Esophagus muscularis mucosa (tissue), 4 donors: ENCODE measurements at regions not wholly inside any gene's neighbourhood (a gene's known extent, or its start where the extent isn't known, plus 50 kb on each side); places are given as distances from the start of the nearest gene placed in this dataset.
A peak's percentile ranks its signal among the peaks of the same experiment; 100 is the strongest.

Experiments
- DNase-seq: peaks from one replicate; pipeline ENCODE4 v3.0.0-alpha.2; 2017; ENCODE audit errors: extremely low spot score
- H3K27ac ChIP-seq, 4 donors: fragments of 200-600 bp; sonication (generic); replicated peaks in 1 of 4; 1 replicate in 3 of 4; 2 replicates in 1 of 4; pipeline ENCODE4 v1.5.1; 2016 to 2019; ENCODE audit warnings: mild to moderate bottlenecking in 1 of 4
- H3K27me3 ChIP-seq, 4 donors: fragments of 200-600 bp; sonication (generic); one replicate each; pipeline versions ENCODE4 v1.5.1 to v1.6.0; 2016 to 2019
- H3K36me3 ChIP-seq, 4 donors: fragments of 200-600 bp; sonication (generic); one replicate each; pipeline ENCODE4 v1.5.1; 2016 to 2019
- H3K4me1 ChIP-seq, 4 donors: fragments of 200-600 bp; sonication (generic); one replicate each; pipeline ENCODE4 v1.5.1; 2016 to 2019
- H3K4me3 ChIP-seq, 4 donors: fragments of 200-600 bp; sonication (generic); 1 replicate in 2 of 4; 2 replicates in 2 of 4; pipeline ENCODE4 v1.5.1; 2016 to 2019; ENCODE audit warnings: mild to moderate bottlenecking in 4 of 4, moderate library complexity in 1 of 4
- H3K9me3 ChIP-seq, 4 donors: fragments of 200-600 bp; sonication (generic); 1 replicate in 3 of 4; 2 replicates in 1 of 4; pipeline ENCODE4 v1.5.1; 2016 to 2019
- CTCF ChIP-seq, 3 experiments: fragments of 200-600 bp in 2 of 3; fragments of 450-650 bp in 1 of 3; sonication (generic) in 2 of 3; IDR thresholded peaks; one replicate each; pipeline ENCODE4 v1.5.1; 2017 to 2019; ENCODE audit warnings: antibody characterized with exemption in 3 of 3, mild to moderate bottlenecking in 2 of 3, moderate library complexity in 1 of 3
- EP300 ChIP-seq: sonication (generic); formaldehyde crosslinking; IDR thresholded peaks from one replicate; pipeline ENCODE4 v1.6.1; 2017; ENCODE audit warnings: antibody characterized with exemption
- POLR2A ChIP-seq: fragments of 450-650 bp; IDR thresholded peaks from one replicate; pipeline ENCODE4 v1.6.1; 2017; ENCODE audit warnings: antibody characterized with exemption, moderate library complexity, mild to moderate bottlenecking, low read depth
- POLR2AphosphoS5 ChIP-seq, 2 donors: sonication (generic); formaldehyde crosslinking; IDR thresholded peaks; one replicate each; pipeline ENCODE4 v1.6.1; 2017; ENCODE audit warnings: antibody characterized with exemption in 2 of 2
- WGBS: methylation state at CpG from one replicate; pipeline ENCODE4 v1.1.5; 2018; 5-methylcytosine and 5-hydroxymethylcytosine counted together
- intact Hi-C: fragments of 100-400 bp; cut with DNase I; formaldehyde crosslinking; loops from one replicate; pipeline ENCODE4 v1.15.1; 2023

GRCh38 chr2:157935378-157935906 lies 59.3 kb upstream of the ACVR1 start:
- H3K4me1 ChIP-seq: no peaks in the 10 kb centered on the region
- 59% methylated on average over 2 of the region's 2 CpGs for WGBS
- TF ChIP-seq POLR2A (no peak), POLR2AphosphoS5 (IDR thresholded peaks at IDR 0.05) (no peak), CTCF (IDR thresholded peaks at IDR 0.05) (no peak), EP300 (no peak)
- H3K27ac ChIP-seq: no peak overlapping the region
- H3K9me3 ChIP-seq: no peaks in the 10 kb centered on the region
- no peak for DNase-seq
- H3K4me3 ChIP-seq: no peak overlapping the region
- no peaks in the 10 kb centered on the region for H3K36me3 ChIP-seq
- no peaks in the 10 kb centered on the region for H3K27me3 ChIP-seq
- intact Hi-C loops: no loop called here

- no peaks in the 10 kb centered on the region for H3K36me3 ChIP-seq
- WGBS: 73% methylated on average over 3 of the region's 3 CpGs
- DNase-seq: no peak
- TF ChIP-seq POLR2AphosphoS5 (IDR thresholded peaks at IDR 0.05): no peak
- no peak for TF ChIP-seq POLR2A
- TF ChIP-seq CTCF (IDR thresholded peaks at IDR 0.05): no peak
- no peak for TF ChIP-seq EP300
- intact Hi-C loops: no loop called here
- H3K27ac ChIP-seq: no peak overlapping the region
- H3K4me1 ChIP-seq: no peaks in the 10 kb centered on the region
- no peaks in the 10 kb centered on the region for H3K27me3 ChIP-seq
- no peaks in the 10 kb centered on the region for H3K9me3 ChIP-seq
- H3K4me3 ChIP-seq: no peak overlapping the region
These were observed 58.7 kb upstream of the ACVR1 start for GRCh38 chr2:157934684-157935377.

GRCh38 chr2:157933160-157933920 lies 57.2 kb upstream of the ACVR1 start:
- Histone ChIP-seq H3K4me1 (no peaks in the 10 kb centered on the region), H3K36me3 (no peaks in the 10 kb centered on the region), H3K27me3 (no peaks in the 10 kb centered on the region), H3K27ac (no peak overlapping the region), H3K4me3 (no peak overlapping the region), H3K9me3 (no peaks in the 10 kb centered on the region)
- intact Hi-C loops: no loop called here
- WGBS: 66% methylated on average over 6 of the region's 6 CpGs
- peak; percentile 34 for DNase-seq
- TF ChIP-seq CTCF (IDR thresholded peaks at IDR 0.05) (no peak), POLR2A (no peak), EP300 (no peak), POLR2AphosphoS5 (IDR thresholded peaks at IDR 0.05) (no peak)

- H3K36me3 ChIP-seq: no peaks in the 10 kb centered on the region
- no peaks in the 10 kb centered on the region for H3K4me1 ChIP-seq
- TF ChIP-seq CTCF (IDR thresholded peaks at IDR 0.05): no peak
- TF ChIP-seq POLR2A: no peak
- no peak for TF ChIP-seq POLR2AphosphoS5 (IDR thresholded peaks at IDR 0.05)
- no peak for TF ChIP-seq EP300
- H3K4me3 ChIP-seq: no peak overlapping the region
- H3K27me3 ChIP-seq: no peaks in the 10 kb centered on the region
- no peak overlapping the region for H3K27ac ChIP-seq
- no peaks in the 10 kb centered on the region for H3K9me3 ChIP-seq
- intact Hi-C loops: no loop called here
- 42% methylated on average over 10 of the region's 10 CpGs for WGBS
- DNase-seq: no peak
These were observed 56.5 kb upstream of the ACVR1 start for GRCh38 chr2:157932480-157933159.
